HepG2 (cell line): ENCODE measurements at regions not wholly inside any gene's neighbourhood (a gene's known extent, or its start where the extent isn't known, plus 50 kb on each side); places are given as distances from the start of the nearest gene placed in this dataset.

Experiments used
- ATAC-seq: fragments of 200-7000 bp; cut with Tn5 transposase; 3 replicates; pipeline ENCODE4 v1.9.1; 2020; ENCODE audit warnings: mild to moderate bottlenecking, moderate library complexity
- BruUV-seq: library from RNA; stranded (reverse); fragments of 400-500 nt; replicated peaks from 2 replicates; lab custom pipeline; 2021; lab: Mats Ljungman, UMichigan
- CTCF ChIA-PET: fragments of 300-600 bp; formaldehyde crosslinking; extraction: SDS; loops from one replicate; lab custom pipeline; 2021; ENCODE audit warnings: low total read pairs, inconsistent platforms, low intra/inter-chr PET ratio; lab: Yijun Ruan, JAX
- POLR2A ChIA-PET: fragments of 350-600 bp; sonication (Branson Sonifier 250); formaldehyde crosslinking; loops from one replicate; lab custom pipeline; 2020; ENCODE audit warnings: antibody characterized with exemption, inconsistent platforms; lab: Yijun Ruan, JAX
- DNase-seq: peaks from one replicate; pipeline ENCODE4 v3.0.0-alpha.2; 2015; ENCODE audit warnings: low spot score
- FAIRE-seq: peaks from 3 replicates; lab custom pipeline; 2011; peaks lifted over from hg19 to GRCh38; lab: Jason Lieb, UNC
- H2AFZ ChIP-seq: one replicate; pipeline ENCODE4 v1.6.1; 2011; ENCODE audit warnings: low read length, inconsistent platforms
- H3K27ac ChIP-seq: fragments of 300-600 bp; 3 replicates; pipeline ENCODE4 v1.8.0; 2011; ENCODE audit warnings: mixed run types, mild to moderate bottlenecking, mixed read lengths, low read length, inconsistent platforms; ENCODE audit not compliant: insufficient read depth; ENCODE audit errors: extremely low read length
- H3K27me3 ChIP-seq, 2 experiments: fragments of 200-600 bp in 1 of 2; 2 replicates in 1 of 2; 3 replicates in 1 of 2; pipeline versions ENCODE4 v1.6.0 to v1.8.0; 2011; ENCODE audit warnings: low read length in 2 of 2, mild to moderate bottlenecking in 2 of 2, moderate library complexity in 2 of 2, inconsistent platforms in 1 of 2; ENCODE audit not compliant: insufficient read depth in 2 of 2, control insufficient read depth in 1 of 2
- H3K36me3 ChIP-seq, 2 experiments: fragments of 200-600 bp in 1 of 2; replicated peaks in 1 of 2; 2 replicates in 1 of 2; 3 replicates in 1 of 2; pipeline versions ENCODE4 v1.5.1 to v1.8.0; 2011; ENCODE audit warnings: low read length in 2 of 2, inconsistent platforms in 1 of 2; ENCODE audit not compliant: insufficient read depth in 2 of 2, control insufficient read depth in 1 of 2
- H3K4me1 ChIP-seq: 2 replicates; pipeline ENCODE4 v1.5.1; 2012; ENCODE audit warnings: low read length, inconsistent platforms; ENCODE audit not compliant: insufficient read depth
- H3K4me2 ChIP-seq: 2 replicates; pipeline ENCODE4 v1.6.0; 2011; ENCODE audit warnings: low read depth, low read length, inconsistent platforms
- H3K4me3 ChIP-seq, 3 experiments: fragments of 200-600 bp in 1 of 3; sonication (generic), shearing (Covaris generic) in 1 of 3; replicated peaks in 1 of 3; 2 replicates each; pipeline ENCODE4 v1.5.1; 2011 to 2016; ENCODE audit warnings: low read length in 3 of 3, inconsistent platforms in 2 of 3, low read depth in 2 of 3, mild to moderate bottlenecking in 2 of 3, control low read depth in 1 of 3, mixed read lengths in 1 of 3; ENCODE audit not compliant: insufficient read depth in 1 of 3
- H3K79me2 ChIP-seq: one replicate; pipeline ENCODE4 v1.6.1; 2011; ENCODE audit warnings: low read length, inconsistent platforms; ENCODE audit not compliant: insufficient read depth
- H3K9ac ChIP-seq: 2 replicates; pipeline ENCODE4 v1.6.0; 2011; ENCODE audit warnings: mild to moderate bottlenecking, low read depth, low read length, inconsistent platforms; ENCODE audit not compliant: insufficient read depth
- H3K9me3 ChIP-seq: 2 replicates; pipeline ENCODE4 v1.5.1; 2012; ENCODE audit warnings: mild to moderate bottlenecking, low read length
- H4K20me1 ChIP-seq: 2 replicates; pipeline ENCODE4 v1.6.0; 2011; ENCODE audit warnings: inconsistent platforms, mild to moderate bottlenecking, low read length, moderate library complexity; ENCODE audit not compliant: insufficient read depth
- BORCS8-MEF2B ChIP-seq: sonication (generic); formaldehyde crosslinking; IDR thresholded peaks from 2 replicates; pipeline ENCODE4 v1.8.0; 2022; ENCODE audit warnings: mild to moderate bottlenecking, missing genetic modification reagents
- CHD4 ChIP-seq: fragments of 200-600 bp; sonication (generic); IDR thresholded peaks from 2 replicates; pipeline ENCODE4 v1.7.0; 2017; ENCODE audit warnings: mild to moderate bottlenecking, low read length, borderline replicate concordance
- DR1 ChIP-seq: sonication (generic); formaldehyde crosslinking; IDR thresholded peaks from 2 replicates; pipeline ENCODE4 v1.8.0; 2021; ENCODE audit warnings: mild to moderate bottlenecking, missing genetic modification reagents, inconsistent platforms
- ELK4 ChIP-seq: sonication (generic); formaldehyde crosslinking; IDR thresholded peaks from 2 replicates; pipeline ENCODE4 v1.9.0; 2021; ENCODE audit warnings: missing genetic modification reagents, borderline replicate concordance
- GTF3A ChIP-seq: sonication (generic); formaldehyde crosslinking; conservative IDR thresholded peaks from 2 replicates; pipeline ENCODE4 v1.4.0; 2020; ENCODE audit warnings: mild to moderate bottlenecking, missing genetic modification reagents
- HHEX ChIP-seq: IDR thresholded peaks from 2 replicates; pipeline ENCODE4 v1.6.1; 2016; ENCODE audit warnings: control low read depth
- SCMH1 ChIP-seq: sonication (generic); formaldehyde crosslinking; IDR thresholded peaks from 2 replicates; pipeline ENCODE4 v1.9.0; 2021; ENCODE audit warnings: missing genetic modification reagents, mild to moderate bottlenecking, borderline replicate concordance
- ZBTB20 ChIP-seq: sonication (generic); formaldehyde crosslinking; IDR thresholded peaks from 2 replicates; pipeline ENCODE4 v1.8.1; 2023; ENCODE audit warnings: missing genetic modification reagents, low read depth, mild to moderate bottlenecking, borderline replicate concordance
- ZBTB7B ChIP-seq: sonication (generic); formaldehyde crosslinking; IDR thresholded peaks from 2 replicates; pipeline ENCODE4 v1.4.0; 2020; ENCODE audit warnings: missing genetic modification reagents
- ZNF414 ChIP-seq: sonication (generic); formaldehyde crosslinking; IDR thresholded peaks from 2 replicates; pipeline ENCODE4 v1.5.0; 2020; ENCODE audit warnings: missing genetic modification reagents
- ZNF432 ChIP-seq: sonication (generic); formaldehyde crosslinking; IDR thresholded peaks from 2 replicates; pipeline ENCODE4 v1.5.0; 2020; ENCODE audit warnings: missing genetic modification reagents, mild to moderate bottlenecking, borderline replicate concordance
- ZNF468 ChIP-seq: sonication (generic); formaldehyde crosslinking; IDR thresholded peaks from 2 replicates; pipeline ENCODE4 v1.8.0; 2022; ENCODE audit warnings: mild to moderate bottlenecking, moderate library complexity, missing genetic modification reagents
- ZNF513 ChIP-seq: sonication (generic); formaldehyde crosslinking; conservative IDR thresholded peaks from 2 replicates; pipeline ENCODE4 v1.5.0; 2020; ENCODE audit warnings: missing genetic modification reagents
- ZNF552 ChIP-seq: sonication (generic); formaldehyde crosslinking; IDR thresholded peaks from 2 replicates; pipeline ENCODE4 v1.9.0; 2022; ENCODE audit warnings: missing genetic modification reagents, mild to moderate bottlenecking, borderline replicate concordance
- ZNF629 ChIP-seq: sonication (generic); formaldehyde crosslinking; conservative IDR thresholded peaks from 2 replicates; pipeline ENCODE4 v1.5.0; 2020; ENCODE audit warnings: missing genetic modification reagents
- ZSCAN31 ChIP-seq: sonication (generic); formaldehyde crosslinking; IDR thresholded peaks from 2 replicates; pipeline ENCODE4 v1.5.0; 2020; ENCODE audit warnings: low read depth, mild to moderate bottlenecking, missing genetic modification reagents
- WGBS: methylation state at CpG from one replicate; pipeline ENCODE4 v1.1.6; 2017; ENCODE audit warnings: low lambda C conversion rate; 5-methylcytosine and 5-hydroxymethylcytosine counted together
- in situ Hi-C: cut with HindIII; loops from 2 replicates; pipeline ENCODE4 v1.10.0; 2017; ENCODE audit warnings: low pct_unique_long_range_greater_than_20kb; ENCODE audit not compliant: extremely low pct_ligation_motif_present
- intact Hi-C: fragments of 100-400 bp; cut with micrococcal nuclease; formaldehyde crosslinking; loops from one replicate; pipeline ENCODE4 v1.10.0; 2022; ENCODE audit not compliant: unreplicated experiment

- intact Hi-C loops: no loop called here
- DNase-seq (no peak), FAIRE-seq (no peak), ATAC-seq (no peak)
- H3K36me3 ChIP-seq: no peaks in the 10 kb centered on the region
- ChIA-PET POLR2A (no interaction called here), CTCF (no interaction called here)
- no peak overlapping the region for H3K27ac ChIP-seq
- no peaks in the 10 kb centered on the region for H3K27me3 ChIP-seq
- H2AFZ ChIP-seq: no peak overlapping the region
- no peak overlapping the region for H3K9ac ChIP-seq
- no peaks in the 10 kb centered on the region for H4K20me1 ChIP-seq
- in situ Hi-C loops: no loop called here
- no peaks in the 10 kb centered on the region for H3K79me2 ChIP-seq
- peaks cover 9% of the 10 kb centered on the region; the same call in 1 of the 2 replicates for H3K9me3 ChIP-seq
- H3K4me1 ChIP-seq: no peaks in the 10 kb centered on the region
- no TSS peak for BruUV-seq
- no peak overlapping the region for H3K4me2 ChIP-seq
- TF ChIP-seq ZBTB20 (CRISPR knock-in tag): no peak
- TF ChIP-seq GTF3A: no peak
- TF ChIP-seq ZNF432 (CRISPR knock-in tag): no peak
- no peak for TF ChIP-seq SCMH1 (CRISPR knock-in tag)
- TF ChIP-seq ZSCAN31 (CRISPR knock-in tag): no peak
- no peak for TF ChIP-seq CHD4
- no peak for TF ChIP-seq ZNF414
- no peak for TF ChIP-seq HHEX (CRISPR knock-in tag)
- TF ChIP-seq ELK4 (CRISPR knock-in tag): no peak
- TF ChIP-seq ZNF513 (CRISPR knock-in tag): no peak
- no peak for TF ChIP-seq ZNF468 (CRISPR knock-in tag)
- TF ChIP-seq ZBTB7B: no peak
- TF ChIP-seq ZNF552 (CRISPR knock-in tag): no peak
- TF ChIP-seq ZNF629 (CRISPR knock-in tag): no peak
- no peak for TF ChIP-seq DR1 (CRISPR knock-in tag)
- TF ChIP-seq BORCS8-MEF2B (CRISPR knock-in tag): no peak
- WGBS: 1% methylated on average over 5 of the region's 5 CpGs
- no peak overlapping the region for H3K4me3 ChIP-seq
Measured at GRCh38 chr12:60210756-60211155, 614.9 kb downstream of the SLC16A7 start.
